H1 (cell line): ENCODE measurements at regions not wholly inside any gene's neighbourhood (a gene's known extent, or its start where the extent isn't known, plus 50 kb on each side); places are given as distances from the start of the nearest gene placed in this dataset.

Source experiments
- CHD2 ChIP-seq: IDR thresholded peaks from 2 replicates; pipeline ENCODE4 v1.6.1; 2012; ENCODE audit warnings: low read length, improper control_type of control experiment
- TF ChIP-seq, protein P1 (sequence below), 3 experiments: IDR thresholded peaks; 1 replicate in 2 of 3; 2 replicates in 1 of 3; pipeline versions ENCODE4 v1.5.1 to v1.6.1; 2011; ENCODE audit warnings: low read length in 3 of 3, mild to moderate bottlenecking in 3 of 3, inconsistent platforms in 2 of 3, low read depth in 1 of 3, moderate library complexity in 1 of 3; ENCODE audit not compliant: insufficient read depth in 1 of 3; ENCODE audit errors: control extremely low read depth in 1 of 3
- TF ChIP-seq, protein P2 (sequence below): IDR thresholded peaks from 2 replicates; pipeline ENCODE4 v1.6.1; 2011; ENCODE audit warnings: low read depth, mild to moderate bottlenecking, low read length; ENCODE audit not compliant: insufficient read depth

DNA sequence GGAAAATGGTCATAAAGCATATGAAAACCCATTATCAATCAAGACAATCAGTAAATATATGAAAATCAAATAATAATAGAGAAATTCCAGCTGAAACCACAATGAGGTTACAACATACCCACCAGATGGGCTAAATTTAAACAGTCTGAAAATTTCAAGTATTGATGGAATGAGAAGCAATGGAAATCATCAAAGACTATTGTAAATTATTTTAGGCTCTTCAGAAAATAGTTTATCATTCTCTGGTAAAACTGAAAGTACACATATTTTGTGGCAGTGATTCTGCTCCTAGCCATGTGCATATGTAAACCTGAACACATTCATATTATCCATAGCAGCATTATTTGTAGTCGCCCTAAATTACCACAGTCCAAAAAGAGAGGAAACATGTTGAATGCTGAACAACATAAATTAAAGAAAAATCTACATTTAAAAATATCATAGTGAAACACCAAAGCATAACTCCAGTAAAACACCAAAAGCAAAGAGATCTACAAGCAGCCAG lies 215.3 kb downstream of the PRELID2 start:
- TF ChIP-seq, protein P1, sequence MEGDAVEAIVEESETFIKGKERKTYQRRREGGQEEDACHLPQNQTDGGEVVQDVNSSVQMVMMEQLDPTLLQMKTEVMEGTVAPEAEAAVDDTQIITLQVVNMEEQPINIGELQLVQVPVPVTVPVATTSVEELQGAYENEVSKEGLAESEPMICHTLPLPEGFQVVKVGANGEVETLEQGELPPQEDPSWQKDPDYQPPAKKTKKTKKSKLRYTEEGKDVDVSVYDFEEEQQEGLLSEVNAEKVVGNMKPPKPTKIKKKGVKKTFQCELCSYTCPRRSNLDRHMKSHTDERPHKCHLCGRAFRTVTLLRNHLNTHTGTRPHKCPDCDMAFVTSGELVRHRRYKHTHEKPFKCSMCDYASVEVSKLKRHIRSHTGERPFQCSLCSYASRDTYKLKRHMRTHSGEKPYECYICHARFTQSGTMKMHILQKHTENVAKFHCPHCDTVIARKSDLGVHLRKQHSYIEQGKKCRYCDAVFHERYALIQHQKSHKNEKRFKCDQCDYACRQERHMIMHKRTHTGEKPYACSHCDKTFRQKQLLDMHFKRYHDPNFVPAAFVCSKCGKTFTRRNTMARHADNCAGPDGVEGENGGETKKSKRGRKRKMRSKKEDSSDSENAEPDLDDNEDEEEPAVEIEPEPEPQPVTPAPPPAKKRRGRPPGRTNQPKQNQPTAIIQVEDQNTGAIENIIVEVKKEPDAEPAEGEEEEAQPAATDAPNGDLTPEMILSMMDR (IDR thresholded peaks at IDR 0.05; ENCODE audit: control extremely low read depth in 1 of 3, insufficient read depth in 1 of 3, low read depth in 1 of 3, low read length in 3 of 3): no peak
- TF ChIP-seq, protein P2, sequence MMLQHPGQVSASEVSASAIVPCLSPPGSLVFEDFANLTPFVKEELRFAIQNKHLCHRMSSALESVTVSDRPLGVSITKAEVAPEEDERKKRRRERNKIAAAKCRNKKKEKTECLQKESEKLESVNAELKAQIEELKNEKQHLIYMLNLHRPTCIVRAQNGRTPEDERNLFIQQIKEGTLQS: no peak
- TF ChIP-seq CHD2: no peak
